Keratinocyte (primary cell): ENCODE measurements at regions not wholly inside any gene's neighbourhood (a gene's known extent, or its start where the extent isn't known, plus 50 kb on each side); places are given as distances from the start of the nearest gene placed in this dataset.

Source experiments
- DNase-seq: peaks from one replicate; pipeline ENCODE4 v3.0.0-alpha.2; 2011; ENCODE audit warnings: low read depth, missing footprints, low spot score
- FAIRE-seq: peaks from 2 replicates; lab custom pipeline; 2011; peaks lifted over from hg19 to GRCh38; lab: Jason Lieb, UNC
- H2AFZ ChIP-seq: 2 replicates; pipeline ENCODE4 v1.6.0; 2012; ENCODE audit warnings: low read length, control low read depth, inconsistent platforms; ENCODE audit not compliant: control insufficient read depth
- H3K27ac ChIP-seq: 2 replicates; pipeline ENCODE4 v1.5.1; 2011; ENCODE audit warnings: low read length; ENCODE audit not compliant: control insufficient read depth, insufficient read depth
- H3K27me3 ChIP-seq: 3 replicates; pipeline ENCODE4 v1.6.0; 2011; ENCODE audit warnings: low read length; ENCODE audit not compliant: control insufficient read depth, insufficient read depth; ENCODE audit errors: extremely low read depth
- H3K36me3 ChIP-seq, 2 experiments: 2 replicates in 1 of 2; 3 replicates in 1 of 2; pipeline ENCODE4 v1.5.1; 2011; ENCODE audit warnings: low read length in 2 of 2, mild to moderate bottlenecking in 1 of 2; ENCODE audit not compliant: control insufficient read depth in 2 of 2, insufficient read depth in 2 of 2; ENCODE audit errors: extremely low read depth in 1 of 2
- H3K4me1 ChIP-seq: 3 replicates; pipeline ENCODE4 v1.5.1; 2011; ENCODE audit warnings: low read length; ENCODE audit not compliant: control insufficient read depth, insufficient read depth; ENCODE audit errors: extremely low read depth
- H3K4me2 ChIP-seq: 3 replicates; pipeline ENCODE4 v1.6.0; 2011; ENCODE audit warnings: low read depth, low read length; ENCODE audit not compliant: control insufficient read depth, insufficient read depth; ENCODE audit errors: extremely low read depth
- H3K4me3 ChIP-seq, 3 experiments: fragments of 200-600 bp in 1 of 3; sonication (generic) in 1 of 3; 2 replicates in 2 of 3; 3 replicates in 1 of 3; pipeline ENCODE4 v1.5.1; 2011 to 2016; ENCODE audit warnings: low read length in 3 of 3, mild to moderate bottlenecking in 3 of 3, control low read depth in 2 of 3, inconsistent platforms in 1 of 3, low read depth in 1 of 3, mixed read lengths in 1 of 3, mixed run types in 1 of 3, moderate library complexity in 1 of 3; ENCODE audit not compliant: control insufficient read depth in 2 of 3, insufficient read depth in 2 of 3; ENCODE audit errors: extremely low read depth in 1 of 3
- H3K79me2 ChIP-seq: 2 replicates; pipeline ENCODE4 v1.6.0; 2012; ENCODE audit warnings: low read length; ENCODE audit not compliant: control insufficient read depth, insufficient read depth
- H3K9ac ChIP-seq: 3 replicates; pipeline ENCODE4 v1.6.0; 2011; ENCODE audit warnings: low read length; ENCODE audit not compliant: control insufficient read depth, insufficient read depth; ENCODE audit errors: extremely low read depth
- H3K9me1 ChIP-seq: 3 replicates; pipeline ENCODE4 v1.6.0; 2011; ENCODE audit warnings: low read length; ENCODE audit not compliant: control insufficient read depth, insufficient read depth; ENCODE audit errors: extremely low read depth
- H3K9me3 ChIP-seq: 2 replicates; pipeline ENCODE4 v1.5.1; 2012; ENCODE audit warnings: low read depth, low read length; ENCODE audit not compliant: control insufficient read depth
- H4K20me1 ChIP-seq: 3 replicates; pipeline ENCODE4 v1.6.0; 2011; ENCODE audit warnings: low read length; ENCODE audit not compliant: control insufficient read depth, insufficient read depth; ENCODE audit errors: extremely low read depth
- EZH2 ChIP-seq: IDR thresholded peaks from one replicate; pipeline ENCODE4 v1.6.1; 2012; ENCODE audit warnings: inconsistent platforms, mild to moderate bottlenecking, low read length, moderate library complexity
- dilution Hi-C: fragments of 300-500 bp; cut with MboI; formaldehyde crosslinking; loops from one replicate; pipeline ENCODE4 v1.7.0; 2020; ENCODE audit warnings: low sequenced_read_pairs; ENCODE audit not compliant: extremely low pct_ligation_motif_present
- TF ChIP-seq, protein P1 (sequence below), 3 experiments: IDR thresholded peaks in 1 of 3; conservative IDR thresholded peaks in 1 of 3; optimal IDR thresholded peaks in 1 of 3; 2 replicates in 2 of 3; 3 replicates in 1 of 3; pipeline versions ENCODE3 to v1.5.1; 2011; ENCODE audit warnings: low read length in 3 of 3, mild to moderate bottlenecking in 3 of 3, moderate library complexity in 2 of 3, control low read depth in 1 of 3, inconsistent platforms in 1 of 3; ENCODE audit not compliant: insufficient read depth in 2 of 3; ENCODE audit errors: extremely low read depth in 1 of 3

DNA sequence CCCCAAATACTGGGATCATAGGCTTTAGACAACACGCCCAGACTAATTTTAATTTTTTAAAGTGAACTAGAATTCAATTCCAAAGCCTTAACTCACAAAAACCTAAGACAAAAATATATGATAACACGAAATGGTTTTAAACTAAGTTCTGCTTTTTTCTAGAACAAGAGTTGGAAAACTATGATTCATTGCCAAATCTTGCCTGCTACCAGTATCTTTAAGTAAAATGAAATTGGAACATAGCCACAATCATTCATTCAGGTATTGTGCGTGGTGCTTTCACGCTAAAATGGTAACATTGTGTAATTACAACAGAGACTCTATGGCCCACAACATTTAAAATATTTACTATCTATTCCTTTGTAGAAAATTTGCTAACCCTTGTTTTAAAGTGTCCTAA, 488.0 kb upstream of the ZNF385D start:
- Histone ChIP-seq H2AFZ (no peak overlapping the region), H3K27ac (no peak overlapping the region), H3K4me1 (no peaks in the 10 kb centered on the region), H3K9me1 (no peaks in the 10 kb centered on the region), H3K36me3 (no peaks in the 10 kb centered on the region), H4K20me1 (no peaks in the 10 kb centered on the region), H3K9ac (no peak overlapping the region), H3K4me3 (no peak overlapping the region), H3K4me2 (no peak overlapping the region), H3K9me3 (no peaks in the 10 kb centered on the region), H3K79me2 (no peaks in the 10 kb centered on the region), H3K27me3 (no peaks in the 10 kb centered on the region)
- no peak for TF ChIP-seq EZH2
- TF ChIP-seq, protein P1, sequence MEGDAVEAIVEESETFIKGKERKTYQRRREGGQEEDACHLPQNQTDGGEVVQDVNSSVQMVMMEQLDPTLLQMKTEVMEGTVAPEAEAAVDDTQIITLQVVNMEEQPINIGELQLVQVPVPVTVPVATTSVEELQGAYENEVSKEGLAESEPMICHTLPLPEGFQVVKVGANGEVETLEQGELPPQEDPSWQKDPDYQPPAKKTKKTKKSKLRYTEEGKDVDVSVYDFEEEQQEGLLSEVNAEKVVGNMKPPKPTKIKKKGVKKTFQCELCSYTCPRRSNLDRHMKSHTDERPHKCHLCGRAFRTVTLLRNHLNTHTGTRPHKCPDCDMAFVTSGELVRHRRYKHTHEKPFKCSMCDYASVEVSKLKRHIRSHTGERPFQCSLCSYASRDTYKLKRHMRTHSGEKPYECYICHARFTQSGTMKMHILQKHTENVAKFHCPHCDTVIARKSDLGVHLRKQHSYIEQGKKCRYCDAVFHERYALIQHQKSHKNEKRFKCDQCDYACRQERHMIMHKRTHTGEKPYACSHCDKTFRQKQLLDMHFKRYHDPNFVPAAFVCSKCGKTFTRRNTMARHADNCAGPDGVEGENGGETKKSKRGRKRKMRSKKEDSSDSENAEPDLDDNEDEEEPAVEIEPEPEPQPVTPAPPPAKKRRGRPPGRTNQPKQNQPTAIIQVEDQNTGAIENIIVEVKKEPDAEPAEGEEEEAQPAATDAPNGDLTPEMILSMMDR (optimal IDR thresholded peaks at IDR 0.05 in 1 of 3, IDR thresholded peaks at IDR 0.05 in 1 of 3, conservative IDR thresholded peaks at IDR 0.05 in 1 of 3; ENCODE audit: extremely low read depth in 1 of 3, insufficient read depth in 2 of 3, low read length in 3 of 3), result no peak
- DNase-seq, result no peak
- no peak for FAIRE-seq
- dilution Hi-C loops, result no loop called here

DNA sequence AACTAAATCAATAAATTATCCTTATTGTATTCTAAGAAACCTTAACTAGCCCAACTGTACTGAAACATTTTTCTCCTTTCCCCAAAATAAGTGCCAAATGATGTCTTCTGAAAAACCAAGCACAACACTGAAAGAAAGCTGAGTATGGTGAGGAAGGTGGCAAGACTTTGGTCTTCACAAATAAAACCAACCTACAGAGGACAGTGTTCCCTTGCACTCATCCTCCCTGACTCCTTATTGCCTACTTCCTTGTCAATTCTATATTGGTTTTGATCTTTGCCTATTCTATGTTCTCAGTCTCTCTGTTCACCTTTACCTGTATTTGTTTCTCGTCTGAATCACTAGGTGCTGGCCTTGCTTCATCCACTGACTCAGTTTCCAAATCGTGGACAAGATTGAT, 490.1 kb upstream of the ZNF385D start:
- dilution Hi-C loops, result no loop called here

More for the DNA sequence above, 490.1 kb upstream of the ZNF385D start:
- Histone ChIP-seq H4K20me1 (no peaks in the 10 kb centered on the region), H3K9me1 (no peaks in the 10 kb centered on the region), H3K4me3 (no peak overlapping the region), H3K27me3 (no peaks in the 10 kb centered on the region), H3K4me1 (no peaks in the 10 kb centered on the region), H3K79me2 (no peaks in the 10 kb centered on the region), H3K4me2 (no peak overlapping the region), H3K9me3 (no peaks in the 10 kb centered on the region), H3K36me3 (no peaks in the 10 kb centered on the region), H3K27ac (no peak overlapping the region), H2AFZ (no peak overlapping the region), H3K9ac (no peak overlapping the region)
- DNase-seq (no peak), FAIRE-seq (no peak)
- TF ChIP-seq EZH2, result no peak
- TF ChIP-seq, protein P1 (optimal IDR thresholded peaks at IDR 0.05 in 1 of 3, IDR thresholded peaks at IDR 0.05 in 1 of 3, conservative IDR thresholded peaks at IDR 0.05 in 1 of 3; ENCODE audit: extremely low read depth in 1 of 3, insufficient read depth in 2 of 3, low read length in 3 of 3), result no peak
